ENCODE measurements at regions not wholly inside any gene's neighbourhood (a gene's known extent, or its start where the extent isn't known, plus 50 kb on each side); places are given as distances from the start of the nearest gene placed in this dataset.
"Not testable (repeated sequence)": the region's sequence is repeated elsewhere in the genome, so short reads cannot be mapped to it uniquely, and the experiment has no call there.

GRCh38 chr1:65084066-65084465, 63.9 kb upstream of the AK4 start:
- in situ Hi-C loops (cut with HindIII; ENCODE audit: low sequenced_read_pairs): no loop called here
- no peak for DNase-seq (ENCODE audit: low spot score)

GRCh38 chr1:65087519-65087918, 60.5 kb upstream of the AK4 start:
- DNase-seq (ENCODE audit: low spot score); in situ Hi-C loops (cut with HindIII; ENCODE audit: low sequenced_read_pairs): not testable (repeated sequence)

- in situ Hi-C loops (cut with HindIII; ENCODE audit: low sequenced_read_pairs): no loop called here
Observed at GRCh38 chr1:65090406-65090805, 57.6 kb upstream of the AK4 start.

GRCh38 chr1:65092691-65093090, 55.3 kb upstream of the AK4 start:
- DNase-seq (ENCODE audit: low spot score): no peak
- in situ Hi-C loops (cut with HindIII; ENCODE audit: low sequenced_read_pairs): no loop called here

More at GRCh38 chr1:65090406-65090805, 57.6 kb upstream of the AK4 start:
- no peak for DNase-seq (ENCODE audit: low spot score)

- in situ Hi-C loops (cut with HindIII; ENCODE audit: low sequenced_read_pairs): no loop called here
- no peak for DNase-seq (ENCODE audit: low spot score)
Observed at GRCh38 chr1:65097076-65097475, 50.9 kb upstream of the AK4 start.
